SK-N-SH treated with all-trans-retinoic acid at 6 μM for 48 hours (cell line): ENCODE measurements at regions not wholly inside any gene's neighbourhood (a gene's known extent, or its start where the extent isn't known, plus 50 kb on each side); places are given as distances from the start of the nearest gene placed in this dataset.

Experiments
- ATAC-seq: fragments of 200-7000 bp; cut with Tn5 transposase; 3 replicates; pipeline ENCODE4 v1.9.1; 2020; ENCODE audit warnings: mild to moderate bottlenecking, moderate library complexity
- ARNTL ChIP-seq: fragments of 450-650 bp; formaldehyde crosslinking; IDR thresholded peaks from 2 replicates; pipeline ENCODE4 v1.5.0; 2020; ENCODE audit warnings: low read depth, mild to moderate bottlenecking, moderate library complexity, borderline replicate concordance
- BACH2 ChIP-seq: fragments of 250-450 bp; sonication (Bioruptor Pico); IDR thresholded peaks from 2 replicates; pipeline ENCODE4 v1.9.0; 2021; ENCODE audit warnings: mild to moderate bottlenecking, borderline replicate concordance
- CSDC2 ChIP-seq: fragments of 250-450 bp; sonication (Bioruptor Pico); IDR thresholded peaks from 2 replicates; pipeline ENCODE4 v1.5.0; 2020; ENCODE audit warnings: mild to moderate bottlenecking, moderate library complexity
- CSRNP3 ChIP-seq: fragments of 250-450 bp; sonication (Bioruptor Pico); IDR thresholded peaks from 2 replicates; pipeline ENCODE4 v1.5.1; 2021; ENCODE audit warnings: mild to moderate bottlenecking, moderate library complexity
- ESRRG ChIP-seq: fragments of 250-450 bp; sonication (Bioruptor Pico); IDR thresholded peaks from 2 replicates; pipeline ENCODE4 v1.6.1; 2021; ENCODE audit warnings: mild to moderate bottlenecking
- GLIS3 ChIP-seq: fragments of 250-450 bp; sonication (Bioruptor Pico); IDR thresholded peaks from 2 replicates; pipeline ENCODE4 v1.5.0; 2020; ENCODE audit warnings: mild to moderate bottlenecking, moderate library complexity
- ISL1 ChIP-seq: fragments of 250-450 bp; sonication (Bioruptor Pico); IDR thresholded peaks from 2 replicates; pipeline ENCODE4 v2.1.2; 2022; ENCODE audit warnings: mild to moderate bottlenecking, moderate library complexity
- OSR1 ChIP-seq: fragments of 250-450 bp; sonication (Bioruptor Pico); IDR thresholded peaks from 2 replicates; pipeline ENCODE4 v1.8.0; 2022; ENCODE audit warnings: moderate library complexity, mild to moderate bottlenecking, inconsistent platforms
- PPARA ChIP-seq: fragments of 250-450 bp; sonication (Bioruptor Pico); IDR thresholded peaks from 2 replicates; pipeline ENCODE4 v1.5.0; 2020; ENCODE audit warnings: mild to moderate bottlenecking, borderline replicate concordance
- RARB ChIP-seq: fragments of 250-450 bp; sonication (Bioruptor Pico); IDR thresholded peaks from 2 replicates; pipeline ENCODE4 v1.8.0; 2021; ENCODE audit warnings: mild to moderate bottlenecking, moderate library complexity
- SNAI2 ChIP-seq: fragments of 250-450 bp; sonication (Bioruptor Pico); IDR thresholded peaks from 2 replicates; pipeline ENCODE4 v1.5.0; 2020; ENCODE audit warnings: mild to moderate bottlenecking, moderate library complexity
- TCF4 ChIP-seq: fragments of 250-450 bp; sonication (Bioruptor Pico); IDR thresholded peaks from 2 replicates; pipeline ENCODE4 v1.8.0; 2021; ENCODE audit warnings: mild to moderate bottlenecking, moderate library complexity, borderline replicate concordance
- TOX ChIP-seq: fragments of 250-450 bp; sonication (Bioruptor Pico); IDR thresholded peaks from 2 replicates; pipeline ENCODE4 v1.8.0; 2021; ENCODE audit warnings: mild to moderate bottlenecking, moderate library complexity, borderline replicate concordance
- TSHZ2 ChIP-seq: fragments of 250-450 bp; sonication (Bioruptor Pico); IDR thresholded peaks from 2 replicates; pipeline ENCODE4 v1.5.0; 2020; ENCODE audit warnings: mild to moderate bottlenecking, moderate library complexity
- ZC3H10 ChIP-seq: fragments of 250-450 bp; sonication (Bioruptor Pico); IDR thresholded peaks from 2 replicates; pipeline ENCODE4 v1.5.1; 2021; ENCODE audit warnings: mild to moderate bottlenecking, moderate library complexity
- ZFP3 ChIP-seq: fragments of 250-450 bp; sonication (Bioruptor Pico); IDR thresholded peaks from 2 replicates; pipeline ENCODE4 v1.5.0; 2020; ENCODE audit warnings: mild to moderate bottlenecking, moderate library complexity
- ZFP30 ChIP-seq: fragments of 450-650 bp; formaldehyde crosslinking; IDR thresholded peaks from 2 replicates; pipeline ENCODE4 v1.5.0; 2022; ENCODE audit warnings: mild to moderate bottlenecking, moderate library complexity
- ZNF565 ChIP-seq: fragments of 450-650 bp; formaldehyde crosslinking; conservative IDR thresholded peaks from 2 replicates; pipeline ENCODE4 v1.5.0; 2020; ENCODE audit warnings: low read depth, mild to moderate bottlenecking, moderate library complexity
- ZNF70 ChIP-seq: fragments of 450-650 bp; formaldehyde crosslinking; IDR thresholded peaks from 2 replicates; pipeline ENCODE4 v1.5.0; 2020; ENCODE audit warnings: mild to moderate bottlenecking, moderate library complexity
- ZNF8 ChIP-seq: fragments of 450-650 bp; formaldehyde crosslinking; IDR thresholded peaks from 2 replicates; pipeline ENCODE4 v1.5.0; 2020; ENCODE audit warnings: mild to moderate bottlenecking, moderate library complexity
- TF ChIP-seq, protein P1 (sequence below): fragments of 250-450 bp; sonication (Bioruptor Pico); IDR thresholded peaks from 2 replicates; pipeline ENCODE4 v1.5.1; 2020; ENCODE audit warnings: low read depth, mild to moderate bottlenecking, moderate library complexity
- TF ChIP-seq, protein P2 (sequence below): fragments of 250-450 bp; sonication (Bioruptor Pico); IDR thresholded peaks from 2 replicates; pipeline ENCODE4 v1.8.0; 2021; ENCODE audit warnings: low read depth, mild to moderate bottlenecking, moderate library complexity, borderline replicate concordance

DNA sequence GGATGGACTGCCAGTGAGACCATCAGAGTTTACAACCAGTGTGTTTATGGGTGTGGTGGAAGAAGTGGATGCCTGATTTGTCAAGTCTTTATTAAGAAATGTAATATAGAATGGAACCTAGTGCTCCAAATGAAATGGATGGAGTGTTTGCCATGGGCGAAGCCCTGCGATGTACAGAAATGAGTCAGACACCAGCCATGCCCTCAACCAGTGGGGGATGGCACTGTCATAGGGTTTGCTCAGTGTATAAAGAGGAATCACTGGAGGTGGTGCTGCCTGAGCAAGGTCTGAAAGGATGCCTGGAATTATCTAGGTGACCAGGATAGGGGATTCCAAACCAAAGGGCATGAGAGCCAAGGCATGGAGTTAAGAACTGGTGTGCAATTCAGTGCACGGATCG is 120.9 kb upstream of the MTNR1B start:
- TF ChIP-seq ARNTL (no peak), RARB (no peak), CSDC2 (CRISPR knock-in tag) (no peak), SNAI2 (no peak), ESRRG (CRISPR knock-in tag) (no peak), ZC3H10 (CRISPR knock-in tag) (no peak), TSHZ2 (CRISPR knock-in tag) (no peak), ZNF70 (no peak), CSRNP3 (CRISPR knock-in tag) (no peak)
- no peak for ATAC-seq

DNA sequence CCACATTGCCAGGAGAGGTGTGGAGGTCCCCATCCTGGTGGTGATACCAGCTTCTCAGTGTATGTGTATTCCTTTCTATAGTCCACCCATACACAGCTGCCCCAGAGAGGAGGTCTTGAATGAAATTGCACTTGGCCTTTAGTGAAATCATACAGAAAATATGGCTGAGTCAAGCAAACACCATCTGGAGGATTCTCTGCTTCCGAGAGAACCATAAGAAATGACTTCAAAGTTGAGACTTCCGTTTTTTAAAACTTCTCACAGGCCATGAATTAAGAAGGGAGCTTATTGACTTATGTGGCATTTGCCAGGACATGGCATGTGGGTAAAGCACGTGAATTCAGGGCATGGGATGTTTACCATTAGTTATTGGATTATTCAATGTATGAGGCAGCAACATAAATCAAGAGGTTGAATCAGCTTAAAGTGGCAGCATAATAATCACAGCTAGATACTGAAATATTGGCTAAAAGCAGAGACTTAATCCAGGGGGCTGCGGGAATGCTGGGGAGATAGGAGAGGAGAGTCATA is 119.1 kb upstream of the MTNR1B start:
- no peak for ATAC-seq
- TF ChIP-seq, protein P1, sequence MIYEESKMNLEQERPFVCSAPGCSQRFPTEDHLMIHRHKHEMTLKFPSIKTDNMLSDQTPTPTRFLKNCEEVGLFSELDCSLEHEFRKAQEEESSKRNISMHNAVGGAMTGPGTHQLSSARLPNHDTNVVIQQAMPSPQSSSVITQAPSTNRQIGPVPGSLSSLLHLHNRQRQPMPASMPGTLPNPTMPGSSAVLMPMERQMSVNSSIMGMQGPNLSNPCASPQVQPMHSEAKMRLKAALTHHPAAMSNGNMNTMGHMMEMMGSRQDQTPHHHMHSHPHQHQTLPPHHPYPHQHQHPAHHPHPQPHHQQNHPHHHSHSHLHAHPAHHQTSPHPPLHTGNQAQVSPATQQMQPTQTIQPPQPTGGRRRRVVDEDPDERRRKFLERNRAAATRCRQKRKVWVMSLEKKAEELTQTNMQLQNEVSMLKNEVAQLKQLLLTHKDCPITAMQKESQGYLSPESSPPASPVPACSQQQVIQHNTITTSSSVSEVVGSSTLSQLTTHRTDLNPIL, result no peak
- TF ChIP-seq ARNTL, result no peak
- no peak for TF ChIP-seq TCF4 (CRISPR knock-in tag)
- no peak for TF ChIP-seq ZNF70
- no peak for TF ChIP-seq PPARA
- no peak for TF ChIP-seq SNAI2
- no peak for TF ChIP-seq CSRNP3 (CRISPR knock-in tag)
- no peak for TF ChIP-seq ZNF8
- no peak for TF ChIP-seq ZFP30 (CRISPR knock-in tag)
- no peak for TF ChIP-seq ZFP3 (CRISPR knock-in tag)

- ATAC-seq, result no peak
- TF ChIP-seq ZNF565, result no peak
Observed at GRCh38 chr11:92852229-92852628, 117.2 kb upstream of the MTNR1B start.

DNA sequence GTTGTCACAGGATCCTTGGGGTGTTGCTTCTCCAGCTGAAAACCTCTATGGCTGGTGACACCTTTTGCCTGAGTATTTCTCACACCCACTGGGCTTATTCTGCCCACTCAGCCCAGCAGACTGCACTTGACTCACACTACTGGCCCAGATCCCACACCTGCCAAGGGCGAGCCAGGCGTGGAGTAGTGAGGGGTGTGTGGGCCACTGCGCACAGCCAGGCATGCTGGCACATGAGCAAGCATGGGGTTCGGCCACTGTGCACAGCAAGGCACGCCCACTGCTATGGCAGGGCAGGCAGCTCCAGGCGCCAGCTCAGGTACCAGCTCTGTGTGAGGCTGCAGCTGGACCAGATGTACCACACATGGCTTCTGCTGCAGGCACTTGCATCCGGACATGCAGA is 116.5 kb upstream of the MTNR1B start:
- TF ChIP-seq ZNF8, result no peak
- no peak for TF ChIP-seq RARB
- no peak for TF ChIP-seq SNAI2
- no peak for TF ChIP-seq CSRNP3 (CRISPR knock-in tag)
- no peak for TF ChIP-seq ISL1 (CRISPR knock-in tag)
- no peak for TF ChIP-seq TSHZ2 (CRISPR knock-in tag)
- no peak for TF ChIP-seq GLIS3 (CRISPR knock-in tag)
- TF ChIP-seq BACH2 (CRISPR knock-in tag), result no peak
- TF ChIP-seq, protein P1, result no peak
- no peak for TF ChIP-seq ZNF70
- no peak for TF ChIP-seq TOX (CRISPR knock-in tag)
- TF ChIP-seq OSR1, result no peak
- TF ChIP-seq ZNF565, result no peak
- no peak for TF ChIP-seq TCF4 (CRISPR knock-in tag)
- no peak for TF ChIP-seq ZC3H10 (CRISPR knock-in tag)
- TF ChIP-seq, protein P2, sequence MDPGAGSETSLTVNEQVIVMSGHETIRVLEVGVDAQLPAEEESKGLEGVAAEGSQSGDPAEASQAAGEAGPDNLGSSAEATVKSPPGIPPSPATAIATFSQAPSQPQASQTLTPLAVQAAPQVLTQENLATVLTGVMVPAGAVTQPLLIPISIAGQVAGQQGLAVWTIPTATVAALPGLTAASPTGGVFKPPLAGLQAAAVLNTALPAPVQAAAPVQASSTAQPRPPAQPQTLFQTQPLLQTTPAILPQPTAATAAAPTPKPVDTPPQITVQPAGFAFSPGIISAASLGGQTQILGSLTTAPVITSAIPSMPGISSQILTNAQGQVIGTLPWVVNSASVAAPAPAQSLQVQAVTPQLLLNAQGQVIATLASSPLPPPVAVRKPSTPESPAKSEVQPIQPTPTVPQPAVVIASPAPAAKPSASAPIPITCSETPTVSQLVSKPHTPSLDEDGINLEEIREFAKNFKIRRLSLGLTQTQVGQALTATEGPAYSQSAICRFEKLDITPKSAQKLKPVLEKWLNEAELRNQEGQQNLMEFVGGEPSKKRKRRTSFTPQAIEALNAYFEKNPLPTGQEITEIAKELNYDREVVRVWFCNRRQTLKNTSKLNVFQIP (CRISPR knock-in tag), result no peak
- no peak for TF ChIP-seq PPARA
- ATAC-seq, result no peak
